BJ (cell line): ENCODE measurements at regions not wholly inside any gene's neighbourhood (a gene's known extent, or its start where the extent isn't known, plus 50 kb on each side); places are given as distances from the start of the nearest gene placed in this dataset.

Experiments used
- CTCF ChIA-PET: fragments of 350-600 bp; formaldehyde crosslinking; extraction: SDS; loops from one replicate; lab custom pipeline; 2021; ENCODE audit warnings: antibody characterized with exemption, inconsistent platforms; lab: Yijun Ruan, JAX
- POLR2A ChIA-PET: fragments of 300-600 bp; sonication (Branson Sonifier 250); formaldehyde crosslinking; extraction: SDS; loops from one replicate; lab custom pipeline; 2021; ENCODE audit warnings: antibody characterized with exemption; lab: Charles Lee
- DNase-seq: peaks from one replicate; pipeline ENCODE4 v3.0.0-alpha.2; 2011; ENCODE audit warnings: low read depth
- H3K27me3 ChIP-seq: 2 replicates; pipeline ENCODE4 v1.6.0; 2011; ENCODE audit warnings: low read length; ENCODE audit not compliant: control insufficient read depth, insufficient read depth
- H3K36me3 ChIP-seq: 2 replicates; pipeline ENCODE4 v1.5.1; 2011; ENCODE audit warnings: low read length; ENCODE audit not compliant: control insufficient read depth, insufficient read depth
- H3K4me3 ChIP-seq: 2 replicates; pipeline ENCODE4 v1.5.1; 2011; ENCODE audit warnings: low read depth, mild to moderate bottlenecking, control low read depth, low read length
- CTCF ChIP-seq: IDR thresholded peaks from 2 replicates; pipeline ENCODE4 v1.5.1; 2011; ENCODE audit warnings: low read depth, mild to moderate bottlenecking, control low read depth, inconsistent platforms, low read length, moderate library complexity; ENCODE audit not compliant: insufficient read depth

GRCh38 chr7:110007320-110008063 is 1083.4 kb upstream of the LRRN3 start:
- H3K36me3 ChIP-seq, result no peaks in the 10 kb centered on the region
- CTCF ChIA-PET, result interaction anchor here (1.8 kb wide), 1 partner anchor 9 kb away, joined by 5 read pairs; no protein-coding TSS in a partner anchor
- no peaks in the 10 kb centered on the region for H3K27me3 ChIP-seq
- POLR2A ChIA-PET, result no interaction called here
- H3K4me3 ChIP-seq, result no peak overlapping the region
- no peak for TF ChIP-seq CTCF
- no peak for DNase-seq

- ChIA-PET POLR2A (no interaction called here), CTCF (no interaction called here)
- Histone ChIP-seq H3K36me3 (no peaks in the 10 kb centered on the region), H3K4me3 (no peak overlapping the region), H3K27me3 (no peaks in the 10 kb centered on the region)
- DNase-seq, result no peak
- TF ChIP-seq CTCF, result no peak
These were observed 1080.6 kb upstream of the LRRN3 start for GRCh38 chr7:110010359-110010758.

GRCh38 chr7:110017405-110017804 is 1073.5 kb upstream of the LRRN3 start:
- Histone ChIP-seq H3K4me3 (no peak overlapping the region), H3K27me3 (no peaks in the 10 kb centered on the region), H3K36me3 (no peaks in the 10 kb centered on the region)
- ChIA-PET CTCF (no interaction called here), POLR2A (no interaction called here)
- TF ChIP-seq CTCF, result no peak
- no peak for DNase-seq

GRCh38 chr7:110027385-110027784 is 1063.5 kb upstream of the LRRN3 start:
- no peak for DNase-seq
- H3K36me3 ChIP-seq, result no peaks in the 10 kb centered on the region
- no peaks in the 10 kb centered on the region for H3K27me3 ChIP-seq
- POLR2A ChIA-PET, result no interaction called here
- H3K4me3 ChIP-seq, result no peak overlapping the region
- CTCF ChIA-PET, result no interaction called here
- no peak for TF ChIP-seq CTCF

- no peak for TF ChIP-seq CTCF
- DNase-seq, result no peak
- ChIA-PET POLR2A (no interaction called here), CTCF (no interaction called here)
- no peaks in the 10 kb centered on the region for H3K27me3 ChIP-seq
- no peaks in the 10 kb centered on the region for H3K36me3 ChIP-seq
- no peak overlapping the region for H3K4me3 ChIP-seq
These were observed 1047.4 kb upstream of the LRRN3 start for GRCh38 chr7:110043519-110043918.
